PC-3 (cell line): ENCODE measurements at regions not wholly inside any gene's neighbourhood (a gene's known extent, or its start where the extent isn't known, plus 50 kb on each side); places are given as distances from the start of the nearest gene placed in this dataset.

ENCODE experiments used
- ATAC-seq: fragments of 200-7000 bp; cut with Tn5 transposase; 2 replicates; pipeline ENCODE4 v1.9.1; 2020; ENCODE audit warnings: mild to moderate bottlenecking, moderate library complexity
- BruUV-seq: library from RNA; stranded (reverse); fragments of 400-500 nt; replicated peaks from 2 replicates; lab custom pipeline; 2021; lab: Mats Ljungman, UMichigan
- CTCF ChIA-PET: fragments of 300-600 bp; sonication (Branson Sonifier 250); formaldehyde crosslinking; loops from one replicate; lab custom pipeline; 2022; ENCODE audit warnings: antibody characterized with exemption; lab: Charles Lee
- POLR2A ChIA-PET: fragments of 300-600 bp; sonication (Branson Sonifier 250); formaldehyde crosslinking; loops from one replicate; lab custom pipeline; 2022; ENCODE audit warnings: antibody characterized with exemption; ENCODE audit not compliant: unreplicated experiment; lab: Charles Lee
- DNase-seq: peaks from one replicate; pipeline ENCODE4 v3.0.0-alpha.2; 2015
- H2AFZ ChIP-seq: fragments of 300-600 bp; sonication (generic); 2 replicates; pipeline ENCODE4 v1.6.0; 2016; ENCODE audit warnings: antibody characterized with exemption, low read length
- H3F3A ChIP-seq: fragments of 300-600 bp; sonication (generic); one replicate; pipeline ENCODE4 v1.6.0; 2017; ENCODE audit warnings: antibody characterized with exemption, low read length, control low read depth, mild to moderate bottlenecking; ENCODE audit not compliant: unreplicated experiment
- H3K27ac ChIP-seq: fragments of 300-600 bp; sonication (generic); 2 replicates; pipeline ENCODE4 v1.5.1; 2016; ENCODE audit warnings: mild to moderate bottlenecking, low read length
- H3K27me3 ChIP-seq: fragments of 300-600 bp; sonication (generic); 2 replicates; pipeline ENCODE4 v1.6.1; 2016; ENCODE audit warnings: low read length, mixed read lengths
- H3K36me3 ChIP-seq: fragments of 300-600 bp; sonication (generic); 2 replicates; pipeline ENCODE4 v1.6.1; 2016; ENCODE audit warnings: low read depth, mixed run types, low read length, mixed read lengths
- H3K4me1 ChIP-seq: fragments of 300-600 bp; sonication (generic); 2 replicates; pipeline ENCODE4 v1.5.1; 2016; ENCODE audit warnings: low read length; ENCODE audit not compliant: insufficient read depth
- H3K4me2 ChIP-seq: fragments of 300-600 bp; sonication (generic); 2 replicates; pipeline ENCODE4 v1.6.0; 2016; ENCODE audit warnings: low read length
- H3K4me3 ChIP-seq: fragments of 300-600 bp; sonication (generic); 2 replicates; pipeline ENCODE4 v1.5.1; 2016; ENCODE audit warnings: mild to moderate bottlenecking, low read length, mixed read lengths
- H3K79me2 ChIP-seq: fragments of 300-600 bp; sonication (generic); 2 replicates; pipeline ENCODE4 v1.6.1; 2017; ENCODE audit warnings: low read length, mixed read lengths
- H3K9ac ChIP-seq: fragments of 300-600 bp; sonication (generic); 2 replicates; pipeline ENCODE4 v1.6.0; 2016; ENCODE audit warnings: mild to moderate bottlenecking, low read length
- H3K9me2 ChIP-seq: fragments of 300-600 bp; sonication (generic); replicated peaks from 2 replicates; pipeline ENCODE4 v1.6.1; 2016; ENCODE audit warnings: mixed run types, low read length, mixed read lengths
- H3K9me3 ChIP-seq: fragments of 300-600 bp; sonication (generic); 2 replicates; pipeline ENCODE4 v1.6.1; 2016; ENCODE audit warnings: low read length, mixed read lengths
- H4K20me1 ChIP-seq: fragments of 300-600 bp; sonication (generic); 2 replicates; pipeline ENCODE4 v1.6.1; 2016; ENCODE audit warnings: low read length, mixed read lengths
- CTCF ChIP-seq: fragments of 300-600 bp; sonication (generic); conservative IDR thresholded peaks from 2 replicates; pipeline ENCODE4 v1.5.1; 2017; ENCODE audit warnings: antibody characterized with exemption, low read depth, mild to moderate bottlenecking, low read length
- EZH2 ChIP-seq: fragments of 300-600 bp; sonication (generic); IDR thresholded peaks from one replicate; pipeline ENCODE4 v1.6.1; 2017; ENCODE audit warnings: antibody characterized with exemption, mild to moderate bottlenecking, low read length; ENCODE audit not compliant: unreplicated experiment
- EZH2phosphoT487 ChIP-seq: fragments of 300-600 bp; sonication (generic); IDR thresholded peaks from 2 replicates; pipeline ENCODE4 v1.6.1; 2018; ENCODE audit warnings: mild to moderate bottlenecking, antibody characterized with exemption, low read length, borderline replicate concordance
- intact Hi-C: fragments of 100-400 bp; cut with micrococcal nuclease; formaldehyde crosslinking; loops from 2 replicates; pipeline ENCODE4 v1.9.0; 2023

- no peak for ATAC-seq
- Histone ChIP-seq H3K27ac (no peak overlapping the region), H2AFZ (no peak overlapping the region), H3K36me3 (no peaks in the 10 kb centered on the region), H3K4me1 (no peaks in the 10 kb centered on the region), H3K9me2 (no peaks in the 10 kb centered on the region), H3K4me3 (no peak overlapping the region), H3K27me3 (no peaks in the 10 kb centered on the region), H3K79me2 (no peaks in the 10 kb centered on the region), H3K4me2 (no peak overlapping the region), H3K9me3 (no peaks in the 10 kb centered on the region), H3K9ac (no peak overlapping the region), H4K20me1 (no peaks in the 10 kb centered on the region), H3F3A (no peaks in the 10 kb centered on the region)
- no peak for TF ChIP-seq EZH2phosphoT487
- no peak for TF ChIP-seq EZH2
- TF ChIP-seq CTCF, result no peak
- intact Hi-C loops, result no loop called here
- BruUV-seq, result no TSS peak
- no peak for DNase-seq
- ChIA-PET POLR2A (no interaction called here), CTCF (no interaction called here)
Observed at GRCh38 chr2:40975151-40975550, 523.3 kb upstream of the SLC8A1 start.

- Histone ChIP-seq H2AFZ (no peak overlapping the region), H4K20me1 (no peaks in the 10 kb centered on the region), H3K4me2 (no peak overlapping the region), H3K4me1 (no peaks in the 10 kb centered on the region), H3K79me2 (no peaks in the 10 kb centered on the region), H3K9me3 (no peaks in the 10 kb centered on the region), H3K36me3 (no peaks in the 10 kb centered on the region), H3K9me2 (no peaks in the 10 kb centered on the region), H3K27ac (no peak overlapping the region), H3F3A (no peaks in the 10 kb centered on the region), H3K4me3 (no peak overlapping the region), H3K9ac (no peak overlapping the region), H3K27me3 (no peaks in the 10 kb centered on the region)
- intact Hi-C loops, result no loop called here
- ChIA-PET POLR2A (no interaction called here), CTCF (no interaction called here)
- no TSS peak for BruUV-seq
- no peak for DNase-seq
- ATAC-seq, result no peak
- TF ChIP-seq EZH2phosphoT487 (no peak), EZH2 (no peak), CTCF (no peak)
Observed at GRCh38 chr2:40997362-40997761, 545.5 kb upstream of the SLC8A1 start.

- CTCF ChIA-PET, result no interaction called here
Observed at GRCh38 chr2:41000374-41000773, 548.5 kb upstream of the SLC8A1 start.

More at GRCh38 chr2:41000374-41000773, 548.5 kb upstream of the SLC8A1 start:
- no peak overlapping the region for H2AFZ ChIP-seq
- no peaks in the 10 kb centered on the region for H3K36me3 ChIP-seq
- intact Hi-C loops, result no loop called here
- no peaks in the 10 kb centered on the region for H4K20me1 ChIP-seq
- DNase-seq (no peak), ATAC-seq (no peak)
- H3K4me2 ChIP-seq, result no peak overlapping the region
- TF ChIP-seq CTCF (no peak), EZH2phosphoT487 (no peak), EZH2 (no peak)
- no peak overlapping the region for H3K27ac ChIP-seq
- H3K9me3 ChIP-seq, result no peaks in the 10 kb centered on the region
- POLR2A ChIA-PET, result no interaction called here
- H3K9me2 ChIP-seq, result no peaks in the 10 kb centered on the region
- no peak overlapping the region for H3K9ac ChIP-seq
- no peaks in the 10 kb centered on the region for H3K79me2 ChIP-seq
- no peaks in the 10 kb centered on the region for H3K27me3 ChIP-seq
- H3F3A ChIP-seq, result no peaks in the 10 kb centered on the region
- no peaks in the 10 kb centered on the region for H3K4me1 ChIP-seq
- H3K4me3 ChIP-seq, result no peak overlapping the region
- BruUV-seq, result no TSS peak
